K562 (cell line): ENCODE measurements at regions not wholly inside any gene's neighbourhood (a gene's known extent, or its start where the extent isn't known, plus 50 kb on each side); places are given as distances from the start of the nearest gene placed in this dataset.

Experiments
- CEBPG ChIP-seq, 3 experiments: fragments of 200-800 bp in 1 of 3; sonication (Bioruptor generic) in 1 of 3; sonication (generic) in 1 of 3; formaldehyde crosslinking in 1 of 3; IDR thresholded peaks in 2 of 3; conservative IDR thresholded peaks in 1 of 3; 2 replicates each; pipeline versions ENCODE4 v1.6.1 to v1.8.0; 2016 to 2022; ENCODE audit warnings: missing compliant biosample characterization in 2 of 3, missing genetic modification characterization in 2 of 3, mild to moderate bottlenecking in 1 of 3, missing genetic modification reagents in 1 of 3
- MYC ChIP-seq, 2 experiments: fragments of 250-450 bp in 1 of 2; sonication (Bioruptor Pico) in 1 of 2; IDR thresholded peaks; 2 replicates each; pipeline versions ENCODE4 v1.5.1 to v1.6.1; 2012 to 2021; ENCODE audit warnings: low read depth in 2 of 2, borderline replicate concordance in 1 of 2, improper control_type of control experiment in 1 of 2, low read length in 1 of 2, mild to moderate bottlenecking in 1 of 2, moderate library complexity in 1 of 2
- SMARCE1 ChIP-seq: fragments of 450-650 bp; IDR thresholded peaks from 2 replicates; pipeline ENCODE4 v1.7.1; 2016; ENCODE audit warnings: mild to moderate bottlenecking
- TEAD1 ChIP-seq, 2 experiments: fragments of 450-650 bp in 1 of 2; sonication (generic) in 1 of 2; formaldehyde crosslinking; IDR thresholded peaks; 2 replicates each; pipeline versions ENCODE4 v1.4.0 to v1.8.0; 2020 to 2022; ENCODE audit warnings: mild to moderate bottlenecking in 2 of 2, missing genetic modification reagents in 1 of 2
- ZC3H11A ChIP-seq: IDR thresholded peaks from 2 replicates; pipeline ENCODE4 v1.6.1; 2012; ENCODE audit warnings: low read depth, low read length, improper control_type of control experiment

- no peak for TF ChIP-seq SMARCE1
- no peak for TF ChIP-seq MYC (IDR thresholded peaks at IDR 0.05; ENCODE audit: low read depth, low read length)
- TF ChIP-seq MYC (CRISPR knock-in tag; IDR thresholded peaks at IDR 0.05; ENCODE audit: borderline replicate concordance, low read depth) = no peak
- no peak for TF ChIP-seq ZC3H11A
- TF ChIP-seq TEAD1 (CRISPR knock-in tag; IDR thresholded peaks at IDR 0.05) = no peak
- no peak for TF ChIP-seq CEBPG (CRISPR knock-in tag; IDR thresholded peaks at IDR 0.05)
- TF ChIP-seq CEBPG (tag; conservative IDR thresholded peaks at IDR 0.05 in 1 of 2, IDR thresholded peaks at IDR 0.05 in 1 of 2) = no peak
Observed at GRCh38 chr2:181326661-181327060, 130.5 kb upstream of the ITGA4 start.
